ENCODE measurements at regions not wholly inside any gene's neighbourhood (a gene's known extent, or its start where the extent isn't known, plus 50 kb on each side); places are given as distances from the start of the nearest gene placed in this dataset.

DNA sequence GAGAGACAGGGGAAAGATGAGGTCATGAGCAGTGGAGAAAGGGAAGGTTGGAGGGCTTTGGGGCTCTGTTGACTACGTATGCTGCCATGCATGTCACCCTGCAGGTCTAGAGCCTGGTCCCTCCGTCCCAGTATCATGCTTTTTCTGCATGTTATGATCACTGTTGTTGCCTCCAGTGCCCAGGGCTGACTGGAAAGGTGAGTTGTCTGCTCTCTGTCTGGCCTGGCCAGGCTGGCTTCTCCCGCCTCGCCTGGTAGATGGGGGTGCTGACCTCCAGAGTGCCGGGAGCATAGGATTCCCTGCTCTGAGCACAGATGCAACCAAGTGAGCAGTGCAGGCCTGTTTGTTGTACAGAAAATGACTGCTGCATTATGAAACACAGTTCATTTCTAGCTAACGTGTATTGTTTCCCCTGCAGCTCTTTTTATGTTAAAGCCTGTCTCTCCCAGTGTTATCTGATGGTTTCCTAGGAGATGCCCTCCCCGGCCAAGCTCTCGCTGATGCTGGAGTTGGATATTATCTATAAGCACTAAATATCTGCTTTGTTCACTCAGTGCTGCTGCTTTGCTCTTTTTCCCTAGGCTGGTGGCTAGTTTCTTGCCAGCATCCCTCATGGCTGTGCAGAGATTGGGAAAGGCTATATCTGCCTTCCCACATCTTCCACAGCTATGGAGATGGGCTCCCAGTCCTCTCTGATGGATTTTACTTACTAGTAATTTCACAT lies 158.2 kb downstream of the TDRD15 start:
- no peak for DNase-seq (ENCODE audit: low spot score)

DNA sequence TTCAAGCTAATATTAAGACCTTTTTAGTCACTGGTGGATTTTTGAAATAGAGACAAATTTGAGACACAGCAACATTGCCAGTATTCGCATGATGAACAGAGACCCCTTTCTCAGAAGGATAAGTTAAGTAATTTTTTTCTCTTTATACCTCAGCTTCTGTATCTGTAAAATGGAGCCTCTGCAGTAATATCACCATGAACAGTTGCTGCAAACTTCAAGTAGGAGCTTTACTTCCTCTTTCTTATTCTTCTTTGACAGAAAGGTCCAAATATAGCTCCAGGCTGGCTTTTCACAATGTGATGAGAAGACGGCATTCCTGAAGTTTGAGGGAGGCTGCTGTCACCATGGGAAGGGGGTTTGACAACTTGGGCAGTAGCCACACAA lies 158.7 kb downstream of the TDRD15 start:
- no peak for DNase-seq (ENCODE audit: low spot score)

DNA sequence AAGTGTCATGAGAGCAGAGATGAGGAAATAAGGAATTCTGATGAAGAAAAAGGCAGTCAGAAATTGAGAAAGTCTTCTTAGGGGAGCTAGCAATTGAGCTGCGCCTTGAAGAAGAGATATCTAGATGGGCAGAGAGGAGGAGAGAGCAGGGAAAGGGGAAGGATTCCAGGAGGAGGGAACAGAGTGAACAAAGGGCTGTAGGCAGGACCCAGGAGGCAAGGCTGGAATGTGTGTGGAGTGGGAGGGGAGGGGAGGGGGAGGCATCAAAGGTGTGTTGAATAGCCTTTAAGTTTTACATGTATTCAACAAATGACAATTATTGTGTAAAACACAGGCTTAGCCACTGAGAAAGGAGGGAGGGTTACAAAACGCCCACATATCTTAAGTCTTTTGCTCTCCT lies 164.5 kb downstream of the TDRD15 start:
- DNase-seq (ENCODE audit: low spot score), result no peak

DNA sequence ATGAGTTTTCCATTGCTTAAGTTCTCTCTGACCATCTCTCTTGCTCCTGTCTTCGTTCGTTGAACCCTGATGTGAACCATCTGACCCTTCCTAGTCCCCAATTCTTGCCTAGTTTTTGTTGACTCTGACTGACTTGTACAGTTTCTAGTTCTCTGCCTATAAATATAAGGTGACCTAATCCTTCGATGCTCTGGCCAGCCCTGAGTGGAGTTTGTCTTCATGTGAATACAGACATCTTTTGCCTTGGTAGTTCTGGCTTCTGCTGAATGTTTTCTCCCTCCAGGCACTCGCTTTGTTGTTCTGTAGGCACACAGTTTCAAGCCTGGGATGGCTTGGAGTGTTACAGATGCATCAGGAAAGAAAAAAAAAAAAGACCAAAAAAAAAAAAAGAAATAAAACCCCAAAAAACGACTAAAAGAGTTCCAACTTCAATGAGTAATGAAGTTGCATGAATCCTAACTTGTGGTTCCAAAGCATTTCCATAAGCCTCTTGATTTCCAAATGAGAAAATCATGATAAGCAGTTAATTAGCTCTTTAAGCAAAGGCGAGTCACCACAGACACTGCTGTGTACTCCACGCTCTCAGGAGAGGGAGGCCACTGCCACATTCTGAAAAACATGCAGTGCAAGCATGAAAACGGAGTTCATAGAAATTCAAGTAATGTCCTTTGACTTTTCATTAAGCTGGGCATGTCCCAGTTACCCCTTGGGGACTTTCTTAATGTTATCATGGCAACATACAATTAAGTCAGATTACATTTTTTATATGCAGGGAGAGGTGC lies 165.2 kb downstream of the TDRD15 start:
- no peak for DNase-seq (ENCODE audit: low spot score)

DNA sequence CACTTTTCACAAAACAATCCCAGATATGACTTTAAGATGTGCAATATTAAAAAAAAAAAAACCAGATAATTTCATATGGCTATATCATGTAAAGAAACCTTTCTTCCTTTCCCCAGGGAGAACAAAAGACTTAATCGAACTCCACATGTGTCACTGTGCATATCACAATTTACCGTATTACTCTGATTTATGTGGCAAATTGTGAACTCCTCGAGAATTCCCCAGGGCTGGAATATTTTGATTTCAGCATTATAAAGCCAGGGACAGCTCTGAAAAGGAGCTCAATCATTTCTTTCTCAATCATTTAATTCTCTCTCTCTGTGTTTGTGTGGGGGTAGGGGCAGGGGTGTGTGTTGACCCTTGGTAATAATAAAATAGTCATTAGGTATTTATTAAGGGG lies 165.8 kb downstream of the TDRD15 start:
- DNase-seq (ENCODE audit: low spot score), result no peak

DNA sequence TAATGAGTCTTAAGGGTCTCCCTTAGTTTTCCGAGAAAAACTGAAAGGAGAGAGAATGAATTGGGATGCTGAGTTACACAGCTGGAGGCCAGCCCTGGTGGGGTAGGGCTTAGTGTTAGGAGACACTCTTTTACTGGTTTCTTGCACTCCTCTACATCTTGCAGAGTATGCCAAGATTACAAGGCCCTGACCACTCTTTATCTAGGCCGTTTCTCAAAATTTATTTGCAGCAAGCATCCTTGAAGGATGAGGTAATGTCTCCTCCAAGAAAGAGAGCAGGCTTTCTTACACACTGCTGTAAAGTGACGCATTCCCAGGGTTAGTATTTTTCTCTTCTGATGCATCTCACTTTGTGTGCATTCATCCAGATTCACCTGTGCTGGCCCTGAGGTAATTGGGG lies 166.2 kb downstream of the TDRD15 start:
- no peak for DNase-seq (ENCODE audit: low spot score)

DNA sequence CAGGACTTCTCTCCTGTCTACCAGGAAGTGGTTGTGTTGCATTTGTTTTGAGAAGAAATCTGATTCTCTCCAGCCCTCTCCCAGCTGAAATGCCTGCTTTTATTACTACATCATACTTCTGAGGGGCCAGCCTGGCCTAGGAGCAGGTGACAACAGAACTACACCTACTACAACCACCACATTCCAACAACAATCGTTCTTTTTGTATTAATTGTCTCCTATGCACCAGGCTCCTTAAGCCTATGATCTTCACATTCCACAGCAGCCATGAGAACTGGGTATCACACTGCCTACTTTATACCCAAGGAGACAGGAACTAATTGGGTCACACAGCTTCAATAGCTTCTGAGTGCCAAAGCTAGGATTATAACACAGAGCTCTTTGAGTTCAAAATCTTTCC lies 167.7 kb downstream of the TDRD15 start:
- no peak for DNase-seq (ENCODE audit: low spot score)

DNA sequence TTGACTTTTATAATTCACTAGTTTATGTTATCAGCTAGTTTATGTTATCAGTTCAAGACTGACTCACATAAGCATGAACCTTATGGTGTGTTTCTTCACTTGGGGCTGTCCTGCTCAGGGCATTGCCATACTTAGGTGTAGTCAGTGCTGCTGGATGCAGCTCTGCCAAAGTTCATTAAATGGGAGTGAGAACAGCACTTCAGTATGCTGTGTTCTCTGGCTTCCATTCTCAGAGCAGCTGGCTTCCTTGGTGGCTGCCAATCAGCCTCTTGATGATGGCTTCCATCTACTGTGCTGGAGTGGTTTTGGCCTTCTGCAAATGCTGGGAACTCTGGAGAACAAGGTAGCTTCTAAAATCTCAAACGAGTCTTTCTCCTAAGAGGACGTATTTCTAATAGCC lies 170.7 kb downstream of the TDRD15 start:
- no peak for DNase-seq (ENCODE audit: low spot score)

DNA sequence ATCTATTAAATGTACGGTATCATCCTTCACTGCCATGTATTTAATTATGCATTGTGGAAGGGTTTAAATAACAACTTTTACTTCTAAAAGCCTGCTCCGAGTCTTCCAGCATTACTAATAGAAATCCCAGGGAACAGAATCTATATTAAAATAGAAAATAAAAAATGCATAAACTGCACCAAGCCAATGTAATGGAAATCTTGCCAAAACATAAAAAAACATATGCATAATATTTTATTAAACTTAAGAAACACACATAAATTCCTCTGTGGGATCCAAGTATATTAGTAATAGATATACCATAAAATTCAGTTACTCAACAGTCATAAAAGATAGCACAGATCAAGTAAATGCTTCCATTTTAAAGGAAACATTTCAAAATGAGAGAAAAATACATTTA lies 175.6 kb downstream of the TDRD15 start:
- no peak for DNase-seq (ENCODE audit: low spot score)

DNA sequence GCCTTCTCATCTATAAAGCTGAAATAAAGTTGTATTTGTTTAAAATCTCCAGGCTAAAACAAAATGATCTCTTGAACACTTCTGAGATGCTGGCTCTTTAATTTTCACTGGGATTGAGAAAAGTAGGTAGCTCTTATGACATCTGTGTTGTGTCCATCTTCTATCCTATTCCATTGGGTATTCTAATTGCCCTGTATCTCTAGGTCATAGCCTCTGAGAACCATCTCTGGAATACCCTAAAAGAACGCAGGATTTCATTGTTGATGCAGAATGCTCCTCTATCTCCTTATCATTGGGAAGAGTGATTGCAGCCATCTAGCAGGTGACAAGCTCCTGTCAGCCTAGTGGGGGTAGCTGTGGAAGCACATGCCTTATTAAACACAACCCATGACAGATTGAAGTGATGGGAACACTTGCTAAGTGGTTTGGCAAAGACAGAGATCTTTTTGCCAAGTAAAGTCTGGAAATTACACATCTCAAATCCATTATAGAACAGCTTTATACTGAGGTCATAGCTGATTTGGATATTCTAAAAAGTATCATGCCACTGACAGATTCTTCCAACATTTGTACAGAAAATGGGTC lies 178.2 kb downstream of the TDRD15 start:
- DNase-seq (ENCODE audit: low spot score), result no peak

DNA sequence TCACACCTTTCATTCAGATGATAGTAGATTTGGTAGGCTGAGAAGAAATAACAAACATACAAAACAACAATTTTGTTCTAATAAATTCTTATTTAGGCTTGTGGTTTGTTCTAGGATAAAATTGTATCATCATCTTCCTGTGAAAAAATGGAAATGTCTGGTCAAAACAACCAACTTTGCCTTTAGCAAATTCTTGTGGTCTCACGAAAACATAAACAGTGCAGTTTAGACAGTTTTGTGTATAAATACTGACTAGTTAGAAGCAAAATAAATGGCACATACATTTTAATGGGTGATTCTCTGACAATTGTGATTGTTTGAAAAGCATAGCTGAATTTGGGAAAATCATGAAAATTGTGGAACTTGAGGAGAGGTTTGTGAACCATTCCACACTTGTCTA lies 180.1 kb downstream of the TDRD15 start:
- no peak for DNase-seq (ENCODE audit: low spot score)

DNA sequence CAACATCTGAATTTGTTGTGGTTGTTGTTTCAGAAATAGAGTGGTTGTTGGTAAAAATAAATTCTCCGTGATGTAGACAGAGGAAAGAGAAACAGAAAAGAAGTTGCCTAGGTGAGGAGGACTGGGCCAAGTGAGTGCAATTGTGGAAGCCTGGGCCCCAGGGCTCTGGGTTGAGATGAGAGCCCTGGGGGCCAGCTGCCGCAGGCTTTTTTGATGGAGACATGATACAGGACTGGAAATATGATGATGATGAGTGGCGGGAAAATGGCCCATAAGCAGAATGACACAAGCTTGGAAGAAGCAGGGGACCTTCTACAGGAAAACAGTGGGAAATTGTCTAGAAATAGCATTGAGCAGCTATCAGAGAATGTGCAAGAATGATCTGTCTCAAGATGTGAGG lies 181.8 kb downstream of the TDRD15 start:
- no peak for DNase-seq (ENCODE audit: low spot score)

DNA sequence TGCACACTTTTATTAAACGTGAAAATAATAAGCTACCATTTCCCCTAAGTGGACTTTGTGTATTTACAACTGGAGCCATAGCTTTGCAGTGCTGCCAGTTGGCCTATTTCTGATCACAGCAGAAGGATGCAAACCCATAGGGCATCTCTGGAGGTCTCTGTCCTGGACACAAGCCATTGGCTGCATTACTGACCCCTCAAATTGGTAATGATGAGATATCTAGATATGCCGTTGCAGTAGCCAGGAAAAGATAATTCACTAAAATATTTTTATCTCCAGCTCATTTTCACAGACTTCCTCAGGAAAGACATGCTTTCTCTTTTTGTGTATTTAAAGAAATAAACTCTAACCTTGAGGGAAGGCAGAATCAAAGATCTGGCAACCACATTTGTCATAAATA lies 182.5 kb downstream of the TDRD15 start:
- no peak for DNase-seq (ENCODE audit: low spot score)

DNA sequence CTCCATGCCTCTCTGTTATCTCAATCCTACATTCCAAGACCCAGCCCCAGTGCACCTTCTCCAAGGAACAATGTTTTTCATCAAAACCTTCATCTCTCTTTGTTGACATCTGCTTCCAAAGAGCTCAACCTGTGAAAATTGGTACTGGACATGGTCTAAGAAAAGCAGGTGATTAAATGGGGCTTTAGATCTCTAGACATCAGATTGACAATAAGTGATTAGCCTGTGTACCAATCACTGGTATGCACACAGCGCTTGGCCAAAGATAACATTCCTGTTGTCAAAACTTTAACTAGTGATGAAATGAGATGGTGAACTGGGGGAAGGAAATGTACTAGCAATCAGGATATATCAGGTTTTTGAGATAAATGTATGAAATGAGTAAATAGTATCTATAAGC lies 183.3 kb downstream of the TDRD15 start:
- DNase-seq (ENCODE audit: low spot score), result no peak

DNA sequence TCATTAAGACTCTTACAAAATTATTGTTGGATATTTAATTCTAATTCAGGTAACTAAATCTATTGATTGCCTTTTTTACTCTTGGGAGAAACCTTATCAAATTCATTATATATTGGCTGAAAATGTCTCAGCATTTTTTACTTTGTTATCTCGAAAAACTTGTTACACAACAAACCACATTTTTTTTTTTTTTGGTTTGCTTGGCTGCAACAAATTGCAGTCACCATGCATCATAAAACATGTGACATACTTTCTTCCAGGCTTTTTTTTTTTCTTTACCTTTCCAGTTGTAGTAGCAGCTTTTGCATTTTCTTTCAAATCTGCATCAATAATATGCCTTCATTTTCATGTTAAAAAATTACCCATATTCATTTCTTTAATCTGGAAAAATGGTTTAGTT lies 186.7 kb downstream of the TDRD15 start:
- DNase-seq (ENCODE audit: low spot score), result no peak

DNA sequence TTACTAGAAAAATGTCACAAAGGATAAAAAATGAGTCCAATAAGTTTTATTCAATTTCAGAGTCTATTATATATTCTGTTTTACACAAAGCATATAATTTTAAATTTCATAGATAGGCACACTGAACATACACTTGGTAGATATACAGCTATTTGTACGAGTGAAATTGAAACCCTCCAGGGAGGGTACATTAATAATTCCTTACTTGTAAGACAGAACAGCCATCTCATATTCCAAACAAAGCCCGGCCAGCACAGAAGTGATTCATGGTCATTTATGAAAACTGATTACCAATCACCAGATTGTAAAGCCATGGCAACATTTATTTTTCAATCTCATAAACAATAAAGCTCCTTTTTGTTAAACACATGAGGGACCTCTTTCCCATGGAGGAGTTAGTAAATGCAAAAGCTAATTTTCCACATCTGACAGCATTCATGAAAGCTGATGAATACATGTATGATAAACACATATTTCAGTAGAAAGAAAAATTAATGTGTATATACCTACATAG lies 190.6 kb downstream of the TDRD15 start:
- no peak for DNase-seq (ENCODE audit: low spot score)

DNA sequence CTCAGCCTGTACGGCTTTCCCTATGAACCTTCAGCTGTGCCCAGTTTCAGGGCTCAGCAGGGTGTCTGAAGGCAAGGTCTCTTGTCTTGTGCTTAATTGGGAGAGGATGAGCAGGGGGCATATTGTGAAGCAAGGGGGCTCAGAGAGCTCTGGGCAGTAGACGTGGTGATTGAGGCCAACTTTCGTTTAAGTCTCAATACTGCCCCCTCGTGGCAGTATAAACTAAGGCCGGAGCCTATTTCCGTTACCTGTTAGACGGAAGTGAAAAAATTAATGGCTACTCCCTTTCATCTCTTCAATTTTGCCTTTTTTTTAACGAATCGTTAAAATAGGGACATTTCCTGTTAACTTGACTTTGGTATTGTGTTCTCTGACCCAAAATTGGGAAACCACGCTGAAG lies 193.4 kb downstream of the TDRD15 start:
- peak; percentile 4 for DNase-seq (ENCODE audit: low spot score)

DNA sequence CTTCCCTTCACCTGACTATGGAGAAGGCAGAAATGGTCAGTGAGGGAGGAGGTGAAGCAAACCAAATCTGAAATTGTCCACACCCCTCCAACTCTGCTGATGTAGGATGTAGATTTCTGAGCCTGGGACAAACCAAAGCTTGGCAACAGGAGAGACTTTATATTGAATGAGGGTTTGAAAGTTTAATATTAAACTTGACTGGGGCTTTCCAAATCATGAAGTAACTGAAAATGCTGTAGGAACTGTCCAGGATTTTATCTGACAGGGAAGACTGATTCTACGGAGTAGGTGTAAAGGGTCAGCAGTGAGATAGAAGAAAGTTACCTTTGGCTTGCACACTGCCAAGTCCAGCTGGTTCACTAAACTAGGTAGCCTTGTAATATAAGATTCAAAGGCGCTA lies 194.5 kb downstream of the TDRD15 start:
- no peak for DNase-seq (ENCODE audit: low spot score)

DNA sequence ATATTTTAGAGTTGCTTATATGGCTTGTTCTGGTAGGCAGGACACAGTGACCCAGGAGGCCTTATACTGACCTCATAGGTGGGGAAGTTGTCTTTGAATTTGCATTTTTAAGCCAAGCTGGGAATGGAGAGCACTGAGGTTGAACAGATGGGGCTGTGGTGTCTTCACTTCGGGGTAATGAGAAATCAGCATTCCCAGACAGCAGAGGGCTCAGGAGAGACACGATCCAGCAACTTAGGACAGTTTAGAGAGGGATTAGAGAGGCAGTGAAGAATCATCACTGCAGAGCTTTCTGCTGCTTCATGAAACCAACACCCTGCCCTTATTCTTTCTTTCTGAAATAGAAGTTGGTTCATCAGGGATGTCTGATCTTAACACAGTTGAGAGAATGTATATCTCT lies 202.4 kb downstream of the TDRD15 start:
- no peak for DNase-seq (ENCODE audit: low spot score)

DNA sequence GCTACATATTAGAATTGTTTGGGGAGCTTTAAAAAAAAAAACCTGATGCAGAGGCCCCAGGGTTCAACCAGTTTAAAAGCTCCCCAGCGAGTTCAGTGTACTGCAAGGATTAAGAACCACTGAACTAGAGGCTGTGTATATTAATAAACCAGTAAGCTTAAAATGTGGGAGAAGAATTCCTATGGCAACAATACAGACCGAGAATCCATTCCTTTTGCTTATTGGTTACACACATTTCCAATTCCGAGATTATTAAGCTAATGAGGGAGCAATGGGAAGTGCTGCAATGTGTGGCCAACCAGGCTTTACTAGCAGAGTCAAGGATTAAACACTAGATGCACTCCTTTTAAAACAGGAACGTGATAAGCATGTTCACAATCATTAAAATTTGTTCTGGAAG lies 204.4 kb downstream of the TDRD15 start:
- DNase-seq (ENCODE audit: low spot score), result no peak

DNA sequence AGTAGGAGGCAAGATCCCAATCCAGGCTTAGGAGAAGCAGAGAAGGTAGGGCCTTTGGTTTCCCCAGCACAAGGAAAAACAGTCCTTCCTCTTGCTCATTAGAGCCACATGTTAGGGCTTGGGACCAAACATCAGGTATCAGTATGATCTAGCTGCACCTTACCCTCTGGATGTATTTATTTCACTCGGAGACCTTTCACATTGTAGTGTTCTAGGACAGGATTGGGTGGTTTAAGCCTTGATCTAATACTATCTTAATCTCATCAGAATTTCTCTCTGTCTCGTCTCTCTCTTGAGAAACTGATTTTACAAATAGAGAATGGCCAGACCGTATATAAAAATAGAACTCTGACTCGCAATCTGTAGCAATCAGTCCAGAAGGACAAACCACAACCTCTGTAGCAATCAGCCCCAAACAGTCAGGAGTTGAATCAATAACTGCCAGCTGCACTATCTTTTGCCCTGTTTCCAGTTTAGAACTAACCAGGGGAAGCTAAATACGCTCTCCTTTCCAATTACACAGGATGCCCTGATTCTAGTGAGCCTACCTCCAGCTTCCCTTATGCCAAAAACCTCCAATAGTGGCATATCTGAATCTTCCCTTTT lies 207.1 kb downstream of the TDRD15 start:
- DNase-seq (ENCODE audit: low spot score), result no peak

DNA sequence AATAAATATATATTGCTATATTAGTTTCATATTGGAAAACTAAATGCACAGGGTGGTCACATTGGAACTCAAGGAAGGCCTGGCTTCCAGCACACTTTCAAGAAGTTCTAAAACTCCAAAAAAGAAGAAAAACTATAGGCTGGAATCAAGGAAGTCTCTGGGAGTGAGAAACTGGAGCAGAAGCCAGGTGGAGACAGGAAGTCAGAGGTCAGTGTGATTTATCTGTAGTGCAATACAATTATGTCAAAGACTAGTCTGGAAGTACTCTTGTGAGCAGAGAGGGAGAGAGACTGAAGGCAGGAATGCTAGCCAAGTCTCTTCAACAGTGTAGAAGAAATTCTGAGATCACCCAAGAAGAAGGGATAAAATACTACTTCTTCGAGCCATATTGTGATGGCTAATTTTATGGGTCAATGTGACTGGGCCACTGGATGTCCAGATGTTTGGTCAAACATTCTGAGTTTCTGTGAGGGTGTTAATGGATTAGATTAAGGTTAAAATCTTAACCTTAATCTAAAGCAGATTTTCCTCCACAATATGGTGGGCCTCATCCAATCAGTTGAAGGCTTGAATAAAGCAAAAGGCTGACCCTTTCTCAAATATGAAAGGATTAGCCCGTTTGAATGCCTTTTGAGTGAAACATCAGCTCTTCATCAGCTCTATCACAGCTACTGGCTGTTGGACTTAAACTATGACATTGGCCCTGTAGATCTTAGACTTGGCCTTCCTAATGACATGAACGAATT lies 208.0 kb downstream of the TDRD15 start:
- DNase-seq (ENCODE audit: low spot score), result no peak
